Mesodermal cell (in vitro differentiated cells): ENCODE measurements at regions not wholly inside any gene's neighbourhood (a gene's known extent, or its start where the extent isn't known, plus 50 kb on each side); places are given as distances from the start of the nearest gene placed in this dataset.

Experiments
- H3K27ac ChIP-seq: 2 replicates; pipeline ENCODE4 v1.7.0; 2013; ENCODE audit warnings: mild to moderate bottlenecking, low read depth, low read length, moderate library complexity; ENCODE audit not compliant: severe bottlenecking
- H3K36me3 ChIP-seq: 2 replicates; pipeline ENCODE4 v1.7.1; 2013; ENCODE audit warnings: mild to moderate bottlenecking, low read length, moderate library complexity; ENCODE audit not compliant: control insufficient read depth, insufficient read depth
- H3K4me1 ChIP-seq: one replicate; pipeline ENCODE4 v1.7.1; 2013; ENCODE audit warnings: mild to moderate bottlenecking, low read length; ENCODE audit not compliant: insufficient read depth, control insufficient read depth, poor library complexity, severe bottlenecking
- H3K4me3 ChIP-seq: 2 replicates; pipeline ENCODE4 v1.7.0; 2013; ENCODE audit warnings: low read length, control low read depth, mild to moderate bottlenecking; ENCODE audit not compliant: insufficient read depth, poor library complexity, severe bottlenecking; ENCODE audit errors: extremely low read depth
- H3K9me3 ChIP-seq: 2 replicates; pipeline ENCODE4 v1.7.1; 2013; ENCODE audit warnings: mild to moderate bottlenecking, low read length, moderate library complexity; ENCODE audit not compliant: control insufficient read depth
- WGBS, 2 experiments: methylation state at CpG; one replicate each; pipeline ENCODE4 v1.1.5; 2013; ENCODE audit warnings: missing lambda C conversion rate in 2 of 2; ENCODE audit not compliant: insufficient coverage in 2 of 2; 5-methylcytosine and 5-hydroxymethylcytosine counted together

GRCh38 chr17:27065588-27065987 is 228.3 kb upstream of the WSB1 start:
- no peaks in the 10 kb centered on the region for H3K36me3 ChIP-seq
- no peaks in the 10 kb centered on the region for H3K4me1 ChIP-seq
- 71 to 76% methylated on average over 1 to 2 of the region's 4 CpGs for WGBS, 2 experiments
- H3K9me3 ChIP-seq: peaks cover 64% of the 10 kb centered on the region
- H3K27ac ChIP-seq: no peak overlapping the region
- H3K4me3 ChIP-seq: no peak overlapping the region

GRCh38 chr17:27066315-27066714 is 227.6 kb upstream of the WSB1 start:
- H3K27ac ChIP-seq: no peak overlapping the region
- no peaks in the 10 kb centered on the region for H3K4me1 ChIP-seq
- WGBS, 2 experiments: 60% methylated on average over 2 of the region's 2 CpGs; no CpG with 5 or more reads in 1 of the 2 experiments
- no peak overlapping the region for H3K4me3 ChIP-seq
- peaks cover 70% of the 10 kb centered on the region for H3K9me3 ChIP-seq
- H3K36me3 ChIP-seq: no peaks in the 10 kb centered on the region

GRCh38 chr17:27069842-27070508 is 223.9 kb upstream of the WSB1 start:
- H3K9me3 ChIP-seq: peaks cover 65% of the 10 kb centered on the region
- no peak overlapping the region for H3K27ac ChIP-seq
- no peak overlapping the region for H3K4me3 ChIP-seq
- H3K36me3 ChIP-seq: no peaks in the 10 kb centered on the region
- H3K4me1 ChIP-seq: no peaks in the 10 kb centered on the region

GRCh38 chr17:27070836-27071235 is 223.1 kb upstream of the WSB1 start:
- 83% methylated on average over 1 of the region's 1 CpG; no CpG with 5 or more reads in 1 of the 2 experiments for WGBS, 2 experiments
- no peak overlapping the region for H3K4me3 ChIP-seq

GRCh38 chr17:27072885-27073284 is 221.0 kb upstream of the WSB1 start:
- Histone ChIP-seq H3K4me3 (no peak overlapping the region), H3K36me3 (no peaks in the 10 kb centered on the region), H3K4me1 (no peaks in the 10 kb centered on the region), H3K9me3 (peaks cover 69% of the 10 kb centered on the region), H3K27ac (no peak overlapping the region)
- WGBS, 2 experiments: 43 to 50% methylated on average over 1 of the region's 3 CpGs

More at GRCh38 chr17:27070836-27071235, 223.1 kb upstream of the WSB1 start:
- H3K27ac ChIP-seq: no peak overlapping the region
- no peaks in the 10 kb centered on the region for H3K4me1 ChIP-seq
- H3K36me3 ChIP-seq: no peaks in the 10 kb centered on the region
- peaks cover 63% of the 10 kb centered on the region for H3K9me3 ChIP-seq

- Histone ChIP-seq H3K4me3 (no peak overlapping the region), H3K4me1 (no peaks in the 10 kb centered on the region), H3K9me3 (peaks cover 64% of the 10 kb centered on the region), H3K36me3 (no peaks in the 10 kb centered on the region), H3K27ac (no peak overlapping the region)
Measured at GRCh38 chr17:27076814-27077213, 217.1 kb upstream of the WSB1 start.

- Histone ChIP-seq H3K4me3 (no peak overlapping the region), H3K27ac (no peak overlapping the region), H3K36me3 (no peaks in the 10 kb centered on the region), H3K4me1 (no peaks in the 10 kb centered on the region), H3K9me3 (peaks cover 61% of the 10 kb centered on the region)
- 0 to 22% methylated on average over 1 of the region's 2 CpGs for WGBS, 2 experiments
Measured at GRCh38 chr17:27078296-27078695, 215.6 kb upstream of the WSB1 start.

GRCh38 chr17:27079660-27080059 is 214.3 kb upstream of the WSB1 start:
- peaks cover 61% of the 10 kb centered on the region for H3K9me3 ChIP-seq
- no peaks in the 10 kb centered on the region for H3K36me3 ChIP-seq
- no peaks in the 10 kb centered on the region for H3K4me1 ChIP-seq
- no peak overlapping the region for H3K27ac ChIP-seq
- no peak overlapping the region for H3K4me3 ChIP-seq
- 40% methylated on average over 1 to 2 of the region's 7 CpGs for WGBS, 2 experiments

GRCh38 chr17:27081002-27081638 is 212.8 kb upstream of the WSB1 start:
- Histone ChIP-seq H3K36me3 (no peaks in the 10 kb centered on the region), H3K27ac (no peak overlapping the region), H3K9me3 (peaks cover 64% of the 10 kb centered on the region), H3K4me1 (no peaks in the 10 kb centered on the region), H3K4me3 (no peak overlapping the region)
- WGBS, 2 experiments: 33 to 44% methylated on average over 2 to 3 of the region's 4 CpGs

- Histone ChIP-seq H3K36me3 (no peaks in the 10 kb centered on the region), H3K4me1 (no peaks in the 10 kb centered on the region), H3K4me3 (no peak overlapping the region), H3K9me3 (peaks cover 57% of the 10 kb centered on the region), H3K27ac (no peak overlapping the region)
- whole genome bisulfite sequencing, 2 experiments: 53 to 57% methylated on average over 3 to 5 of the region's 7 CpGs
Measured at GRCh38 chr17:27082023-27082774, 211.7 kb upstream of the WSB1 start.

GRCh38 chr17:27082775-27083154 is 211.1 kb upstream of the WSB1 start:
- H3K9me3 ChIP-seq: peaks cover 53% of the 10 kb centered on the region
- 68 to 82% methylated on average over 5 to 6 of the region's 6 CpGs for WGBS, 2 experiments
- no peak overlapping the region for H3K4me3 ChIP-seq
- H3K4me1 ChIP-seq: no peaks in the 10 kb centered on the region
- H3K36me3 ChIP-seq: no peaks in the 10 kb centered on the region
- H3K27ac ChIP-seq: no peak overlapping the region
